Neutrophil (primary cell): ENCODE measurements at regions not wholly inside any gene's neighbourhood (a gene's known extent, or its start where the extent isn't known, plus 50 kb on each side); places are given as distances from the start of the nearest gene placed in this dataset.

ENCODE experiments used
- H3K27ac ChIP-seq: fragments of 200-600 bp; sonication (generic); 2 replicates; pipeline ENCODE4 v1.5.1; 2016; ENCODE audit warnings: mild to moderate bottlenecking, moderate library complexity
- H3K27me3 ChIP-seq: fragments of 200-600 bp; sonication (generic); 2 replicates; pipeline ENCODE4 v1.6.0; 2016; ENCODE audit warnings: mild to moderate bottlenecking
- H3K36me3 ChIP-seq: fragments of 200-600 bp; sonication (generic); 2 replicates; pipeline ENCODE4 v1.5.1; 2017
- H3K4me1 ChIP-seq, 2 experiments: fragments of 200-600 bp in 1 of 2; sonication (generic) in 1 of 2; 1 replicate in 1 of 2; 2 replicates in 1 of 2; pipeline versions ENCODE4 v1.5.1 to v1.6.1; 2013 to 2016; ENCODE audit warnings: low read depth in 1 of 2, low read length in 1 of 2, mild to moderate bottlenecking in 1 of 2, moderate library complexity in 1 of 2; ENCODE audit not compliant: control insufficient read depth in 1 of 2, insufficient read depth in 1 of 2
- H3K4me3 ChIP-seq, 2 experiments: fragments of 200-600 bp in 1 of 2; sonication (generic) in 1 of 2; 1 replicate in 1 of 2; 2 replicates in 1 of 2; pipeline ENCODE4 v1.5.1; 2013 to 2016; ENCODE audit warnings: low read depth in 1 of 2, low read length in 1 of 2, mild to moderate bottlenecking in 1 of 2, moderate library complexity in 1 of 2
- H3K9me3 ChIP-seq: fragments of 200-600 bp; sonication (generic); 2 replicates; pipeline ENCODE4 v1.5.1; 2016
- TF ChIP-seq, protein P1 (sequence below): fragments of 200-600 bp; sonication (generic); IDR thresholded peaks from 2 replicates; pipeline ENCODE4 v1.5.1; 2016; ENCODE audit warnings: antibody characterized with exemption

DNA sequence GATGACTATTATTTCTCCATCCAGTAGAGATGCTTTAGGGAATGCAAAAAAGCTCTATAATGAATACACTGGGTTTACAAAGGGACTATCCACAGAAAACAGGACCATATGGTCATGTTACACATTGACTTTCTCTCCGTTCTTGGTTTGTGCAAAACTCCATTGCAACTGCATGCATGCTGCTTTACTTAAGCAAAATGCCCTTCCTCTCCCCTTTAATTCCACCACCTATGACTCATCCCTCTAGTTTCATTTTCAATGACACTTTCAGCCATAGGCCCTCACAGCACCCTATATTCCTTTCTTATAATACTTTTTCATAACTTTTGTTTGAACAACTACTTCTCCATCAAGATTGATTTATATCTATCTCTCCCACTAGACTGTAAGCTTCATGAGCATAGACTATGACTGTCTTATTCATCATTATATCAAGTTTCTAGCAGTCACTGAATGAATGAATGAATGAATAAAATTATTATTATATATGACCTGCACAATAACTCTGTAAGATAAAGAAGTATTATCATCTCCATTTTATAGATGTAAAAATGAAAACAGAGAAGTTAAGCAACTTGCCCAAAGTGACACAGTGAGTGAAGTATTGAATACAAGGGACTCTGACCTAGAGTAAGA is 248.9 kb downstream of the PLPP3 start:
- Histone ChIP-seq H3K9me3 (no peaks in the 10 kb centered on the region), H3K27me3 (no peaks in the 10 kb centered on the region), H3K27ac (no peak overlapping the region), H3K4me1 (peaks cover 0 to 23% of the 10 kb centered on the region in 2 experiments), H3K36me3 (no peaks in the 10 kb centered on the region), H3K4me3 (no peak overlapping the region)
- TF ChIP-seq, protein P1, sequence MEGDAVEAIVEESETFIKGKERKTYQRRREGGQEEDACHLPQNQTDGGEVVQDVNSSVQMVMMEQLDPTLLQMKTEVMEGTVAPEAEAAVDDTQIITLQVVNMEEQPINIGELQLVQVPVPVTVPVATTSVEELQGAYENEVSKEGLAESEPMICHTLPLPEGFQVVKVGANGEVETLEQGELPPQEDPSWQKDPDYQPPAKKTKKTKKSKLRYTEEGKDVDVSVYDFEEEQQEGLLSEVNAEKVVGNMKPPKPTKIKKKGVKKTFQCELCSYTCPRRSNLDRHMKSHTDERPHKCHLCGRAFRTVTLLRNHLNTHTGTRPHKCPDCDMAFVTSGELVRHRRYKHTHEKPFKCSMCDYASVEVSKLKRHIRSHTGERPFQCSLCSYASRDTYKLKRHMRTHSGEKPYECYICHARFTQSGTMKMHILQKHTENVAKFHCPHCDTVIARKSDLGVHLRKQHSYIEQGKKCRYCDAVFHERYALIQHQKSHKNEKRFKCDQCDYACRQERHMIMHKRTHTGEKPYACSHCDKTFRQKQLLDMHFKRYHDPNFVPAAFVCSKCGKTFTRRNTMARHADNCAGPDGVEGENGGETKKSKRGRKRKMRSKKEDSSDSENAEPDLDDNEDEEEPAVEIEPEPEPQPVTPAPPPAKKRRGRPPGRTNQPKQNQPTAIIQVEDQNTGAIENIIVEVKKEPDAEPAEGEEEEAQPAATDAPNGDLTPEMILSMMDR = no peak

DNA sequence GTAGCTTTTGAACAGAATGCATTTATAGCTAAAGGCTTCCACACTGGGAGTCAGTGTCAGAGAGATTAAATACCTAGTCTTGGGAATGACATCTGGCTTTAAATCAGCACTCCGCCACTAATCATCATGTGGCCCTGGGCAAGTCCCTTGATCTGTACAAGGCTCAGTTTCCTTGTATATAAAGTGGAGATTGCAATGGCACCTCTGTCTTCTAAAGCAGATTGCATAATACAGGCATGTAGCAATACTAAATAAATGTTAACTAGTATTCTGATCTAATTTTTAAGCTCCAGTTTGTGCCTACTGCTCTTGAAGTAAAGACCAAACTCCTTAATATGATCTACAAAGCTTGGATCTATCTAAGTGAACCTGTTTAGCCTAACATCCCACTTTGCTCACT is 249.4 kb downstream of the PLPP3 start:
- Histone ChIP-seq H3K36me3 (no peaks in the 10 kb centered on the region), H3K4me3 (no peak overlapping the region)

DNA sequence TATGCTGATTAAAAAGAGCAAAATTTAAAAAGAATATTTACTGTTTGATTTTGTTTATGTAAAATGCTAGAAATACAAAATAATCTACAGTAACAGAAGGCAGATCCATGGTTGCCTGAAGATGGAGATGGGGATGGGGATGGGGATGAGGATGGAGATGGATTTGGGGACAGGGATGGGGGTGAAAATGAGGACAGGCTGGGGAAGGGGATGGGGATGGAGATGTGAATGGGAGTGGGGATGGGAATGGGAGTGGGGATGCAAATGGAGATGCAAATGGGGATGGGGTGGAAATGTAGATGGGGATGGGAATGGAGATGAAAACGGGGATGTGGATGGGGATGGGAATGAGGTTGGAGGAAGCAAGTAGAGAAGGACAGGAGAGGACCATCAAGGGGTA is 252.2 kb downstream of the PLPP3 start:
- Histone ChIP-seq H3K36me3 (no peaks in the 10 kb centered on the region), H3K27me3 (no peaks in the 10 kb centered on the region), H3K4me3 (no peak overlapping the region), H3K4me1 (peaks cover 0 to 23% of the 10 kb centered on the region in 2 experiments), H3K27ac (no peak overlapping the region), H3K9me3 (no peaks in the 10 kb centered on the region)
- TF ChIP-seq, protein P1 = no peak

More for the DNA sequence above, 249.4 kb downstream of the PLPP3 start:
- H3K4me1 ChIP-seq = peaks cover 0 to 23% of the 10 kb centered on the region in 2 experiments
- H3K9me3 ChIP-seq = no peaks in the 10 kb centered on the region
- H3K27ac ChIP-seq = no peak overlapping the region
- TF ChIP-seq, protein P1 = no peak
- H3K27me3 ChIP-seq = no peaks in the 10 kb centered on the region

DNA sequence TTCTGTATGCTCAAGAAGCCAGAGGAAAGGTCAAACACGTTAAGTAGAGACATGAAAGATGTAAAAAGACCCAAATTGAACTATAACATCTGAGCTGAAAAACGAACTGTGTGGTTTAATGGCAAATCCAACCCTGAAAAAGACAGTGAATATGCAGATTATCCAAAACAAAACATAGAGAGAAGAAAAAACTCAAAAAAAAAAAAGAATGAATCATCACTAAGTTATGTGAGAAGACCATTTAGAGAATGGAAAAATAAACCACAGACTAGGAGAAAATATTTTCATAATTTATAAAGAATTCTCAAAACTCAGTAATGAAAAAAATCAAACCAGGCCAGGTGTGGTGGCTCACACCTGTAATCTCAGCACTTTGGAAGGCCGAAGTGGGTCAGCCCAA is 253.3 kb downstream of the PLPP3 start:
- Histone ChIP-seq H3K4me3 (no peak overlapping the region), H3K27me3 (no peaks in the 10 kb centered on the region), H3K36me3 (no peaks in the 10 kb centered on the region), H3K27ac (no peak overlapping the region), H3K4me1 (peaks cover 0 to 23% of the 10 kb centered on the region in 2 experiments), H3K9me3 (no peaks in the 10 kb centered on the region)
- TF ChIP-seq, protein P1 = no peak

DNA sequence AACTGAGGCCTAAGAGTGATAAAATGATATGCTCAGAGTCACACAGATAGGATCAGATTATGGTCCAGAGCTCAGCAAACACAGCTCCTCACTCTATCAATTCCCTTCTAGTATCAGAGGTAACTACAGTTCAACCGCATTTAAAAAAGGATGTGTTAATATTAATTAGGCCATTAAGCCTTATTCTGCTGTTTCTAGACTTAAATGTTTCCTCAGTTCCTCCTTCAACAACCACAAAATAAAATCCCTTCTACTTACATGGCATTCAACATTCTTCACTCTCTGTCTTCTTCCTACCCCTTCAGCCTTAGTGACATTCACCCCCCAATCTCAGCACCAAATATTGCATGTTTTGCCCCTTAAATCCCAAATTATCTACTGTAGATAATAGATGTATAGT is 254.9 kb downstream of the PLPP3 start:
- Histone ChIP-seq H3K27ac (no peak overlapping the region), H3K4me1 (peaks cover 0 to 13% of the 10 kb centered on the region in 2 experiments), H3K9me3 (no peaks in the 10 kb centered on the region), H3K4me3 (no peak overlapping the region), H3K27me3 (peaks cover 5% of the 10 kb centered on the region), H3K36me3 (no peaks in the 10 kb centered on the region)
- TF ChIP-seq, protein P1 = no peak
